ENCODE measurements at regions not wholly inside any gene's neighbourhood (a gene's known extent, or its start where the extent isn't known, plus 50 kb on each side); places are given as distances from the start of the nearest gene placed in this dataset.

- no peak for TF ChIP-seq RBBP5 (IDR thresholded peaks at IDR 0.05; ENCODE audit: borderline replicate concordance, low read depth, low read length)
- no peak for TF ChIP-seq POLR2AphosphoS5 (IDR thresholded peaks at IDR 0.05; ENCODE audit: low read depth, low read length)
- no peak for TF ChIP-seq USF2 (IDR thresholded peaks at IDR 0.05; ENCODE audit: low read length)
- TF ChIP-seq SP2 (IDR thresholded peaks at IDR 0.05; ENCODE audit: low read length) = peak; percentile 38; the same call in 1 of the 2 replicates
- no peak for TF ChIP-seq CHD2 (IDR thresholded peaks at IDR 0.05; ENCODE audit: low read length)
- TF ChIP-seq TAF1 (IDR thresholded peaks at IDR 0.05; ENCODE audit: low read depth, low read length) = no peak
- no peak for TF ChIP-seq FOSL1 (IDR thresholded peaks at IDR 0.05; ENCODE audit: insufficient read depth, low read depth, low read length)
- TF ChIP-seq RAD21 (IDR thresholded peaks at IDR 0.05 in 1 of 2, conservative IDR thresholded peaks at IDR 0.05 in 1 of 2; ENCODE audit: low read depth in 2 of 2, low read length in 2 of 2) = peak; percentile 72 to 77
- no peak for TF ChIP-seq E2F6 (IDR thresholded peaks at IDR 0.05)
Observed at GRCh38 chr20:40160097-40160550, 528.9 kb downstream of the MAFB start (continued).
